HS-27A (cell line): ENCODE measurements at regions not wholly inside any gene's neighbourhood (a gene's known extent, or its start where the extent isn't known, plus 50 kb on each side); places are given as distances from the start of the nearest gene placed in this dataset.

Experiments
- DNase-seq: peaks from one replicate; pipeline ENCODE4 v3.0.0-alpha.2; 2012; ENCODE audit warnings: low read depth, missing footprints

DNA sequence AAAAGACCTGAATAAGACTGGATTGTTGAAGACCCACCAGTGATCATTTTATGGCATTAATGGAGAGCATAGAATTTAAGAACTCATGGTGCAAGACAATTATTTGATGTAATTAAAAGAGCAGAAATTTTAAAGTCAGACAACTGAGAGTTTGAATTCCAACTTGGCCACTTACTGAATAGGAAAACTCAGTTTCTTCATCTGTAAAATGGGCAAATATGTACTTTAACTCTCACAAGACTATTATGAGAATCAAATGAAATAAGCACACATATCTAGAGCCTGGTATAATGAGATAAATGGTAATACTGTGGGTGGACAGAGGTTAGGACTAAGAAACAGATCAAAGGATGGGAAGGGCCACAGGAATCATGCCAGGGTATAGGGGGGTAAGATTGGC is 88.0 kb downstream of the SOX9 start:
- no peak for DNase-seq

DNA sequence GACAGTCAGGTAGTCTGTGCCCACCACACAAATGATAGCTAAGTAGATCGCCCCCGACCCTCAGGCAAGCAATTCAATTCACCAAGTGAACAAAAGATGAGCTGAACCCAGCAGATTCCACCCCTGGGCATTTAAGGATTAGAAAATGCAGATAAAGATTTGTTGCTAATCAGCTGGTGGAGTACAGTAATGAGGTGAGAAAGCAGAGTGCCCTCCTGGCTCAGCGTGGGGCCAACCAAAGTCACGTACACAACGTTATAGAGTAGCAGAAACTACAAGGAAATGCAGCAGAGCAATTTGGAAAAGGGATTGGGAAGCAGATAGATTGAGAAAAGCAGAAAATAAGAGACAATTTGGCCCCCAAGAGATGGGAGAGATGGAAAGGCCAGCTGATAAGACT is 91.2 kb downstream of the SOX9 start:
- no peak for DNase-seq

DNA sequence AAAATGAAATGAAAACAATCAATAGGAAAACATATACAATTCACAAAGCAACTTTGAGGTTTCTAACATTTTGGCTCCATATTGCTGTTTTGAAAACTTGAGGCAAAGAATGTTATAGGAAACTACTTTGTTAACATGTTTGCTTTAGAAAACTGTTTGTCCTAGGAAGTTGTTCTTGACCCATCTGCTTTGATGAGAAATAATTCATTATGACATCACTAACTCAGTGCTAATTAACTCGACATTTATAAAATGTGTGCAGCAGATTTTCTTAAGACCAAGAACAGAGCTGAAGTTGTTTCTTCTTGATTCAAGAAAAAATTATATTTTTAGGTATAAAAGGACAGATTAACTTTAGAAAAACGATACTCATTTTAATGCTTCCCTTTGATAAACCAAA is 94.7 kb downstream of the SOX9 start:
- no peak for DNase-seq

DNA sequence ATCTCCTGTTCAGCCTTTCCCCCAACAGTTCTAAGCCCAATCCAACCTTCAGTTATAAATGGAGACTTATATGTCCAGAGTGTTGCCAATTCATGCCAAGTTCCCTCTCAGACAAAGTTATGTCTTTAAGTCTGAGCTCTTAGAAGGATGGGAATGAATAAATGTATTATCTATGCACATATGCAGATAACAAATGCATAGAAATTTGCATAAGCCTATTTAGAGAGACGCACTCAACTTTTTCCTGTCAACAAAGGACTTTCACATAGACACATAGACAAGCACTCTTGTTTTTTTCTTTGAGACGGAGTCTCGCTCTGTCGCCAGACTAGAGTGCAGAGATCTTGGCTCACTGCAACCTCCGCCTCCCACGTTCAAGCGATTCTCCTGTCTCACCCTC is 95.1 kb downstream of the SOX9 start:
- no peak for DNase-seq

DNA sequence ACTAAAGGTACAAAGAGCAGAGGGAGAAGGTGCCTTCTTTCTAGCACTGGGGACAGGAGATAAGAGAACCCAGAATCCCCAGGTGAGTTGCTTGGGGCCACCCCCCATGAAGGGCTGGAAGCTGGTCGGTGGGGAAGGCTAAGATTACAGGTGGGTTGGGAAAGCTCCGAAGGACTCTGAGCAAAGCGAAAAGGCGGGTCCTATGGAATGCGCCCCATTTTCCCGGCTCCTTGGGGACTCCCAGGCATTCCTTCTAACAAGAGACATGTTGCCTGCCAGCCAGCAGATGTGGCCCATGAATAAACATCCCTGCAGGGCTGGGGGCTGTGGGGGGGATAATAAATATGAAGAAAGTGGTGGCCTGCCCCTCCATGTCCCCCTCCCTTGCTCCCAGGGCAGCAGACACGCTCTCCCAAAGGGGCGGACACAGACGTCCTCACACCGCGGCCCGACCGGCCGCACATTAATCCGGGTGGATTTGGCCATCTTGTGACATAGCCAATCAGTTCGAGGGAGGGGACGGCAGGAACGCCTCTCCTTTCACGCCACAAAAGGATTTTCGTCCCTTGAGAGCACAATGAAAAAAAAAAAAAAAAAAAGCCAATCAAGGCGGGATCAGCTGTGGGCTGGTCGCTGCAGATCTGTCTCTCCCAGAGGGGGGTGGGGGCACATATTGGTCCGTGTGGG is 98.5 kb downstream of the SOX9 start:
- no peak for DNase-seq

DNA sequence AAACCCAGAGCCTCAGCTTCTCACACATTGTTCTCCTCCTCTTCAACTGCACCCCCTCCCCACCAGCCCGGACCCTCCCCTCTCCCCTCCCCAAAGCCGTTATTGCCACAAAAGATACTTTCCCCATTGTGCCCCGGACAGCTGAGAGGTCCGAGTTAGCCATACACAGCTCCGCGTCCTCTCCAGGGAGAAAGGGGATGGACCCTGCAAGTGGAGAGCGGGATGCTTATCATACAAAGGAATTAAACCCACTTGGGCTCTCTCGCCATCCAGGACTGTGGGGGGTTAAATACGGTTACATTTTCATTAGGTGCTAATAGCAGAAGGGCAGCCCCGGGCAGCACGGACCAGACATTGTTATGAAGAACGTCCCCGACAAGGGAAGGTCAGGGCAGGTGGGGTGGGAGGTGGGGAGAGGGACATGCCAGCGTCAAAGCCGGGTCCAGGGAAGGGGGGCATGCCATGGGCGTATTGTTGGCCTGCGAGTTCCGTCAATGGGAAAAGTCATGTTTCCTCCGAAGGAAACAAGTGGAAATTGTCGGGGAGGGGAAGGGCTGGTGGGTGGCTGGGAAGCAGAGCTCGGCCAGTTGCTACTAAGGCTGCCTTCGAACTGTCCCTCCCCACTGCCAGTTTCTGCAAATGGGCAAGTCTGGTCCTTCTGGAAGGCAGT is 99.1 kb downstream of the SOX9 start:
- DNase-seq, result no peak

DNA sequence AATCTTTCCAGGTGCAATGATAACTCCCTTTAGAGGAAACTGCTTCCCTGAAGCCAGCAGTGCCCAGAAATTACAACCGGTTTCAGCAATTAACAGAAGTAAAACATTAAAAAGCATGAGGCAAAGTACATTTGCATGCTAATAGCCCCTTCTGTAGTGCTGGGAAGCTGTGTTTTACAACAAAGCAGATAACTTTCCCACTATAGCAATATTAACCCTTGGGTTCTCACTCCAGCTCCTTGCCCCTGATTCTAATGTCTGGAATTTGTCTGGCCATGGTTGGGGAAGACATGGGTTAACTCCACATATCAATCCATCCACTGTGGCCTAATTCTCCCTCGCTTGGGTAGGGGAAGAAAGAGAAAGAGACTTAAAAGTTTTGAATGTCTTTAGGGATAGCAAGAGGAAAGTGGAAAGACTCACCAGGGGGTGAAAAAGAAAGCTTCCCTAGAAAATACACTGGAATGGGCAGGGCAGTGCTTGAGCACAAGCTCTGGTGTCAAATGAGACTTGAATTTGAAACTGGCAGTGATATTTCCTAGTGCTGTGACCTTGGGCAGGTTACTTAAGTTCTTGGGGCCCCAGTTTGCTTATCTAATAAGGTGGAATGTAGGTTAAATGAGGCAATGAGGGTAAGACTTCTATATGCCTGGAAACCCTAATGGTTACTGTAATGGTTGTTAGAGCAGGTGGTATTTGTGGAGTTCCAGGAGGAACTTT is 102.0 kb downstream of the SOX9 start:
- DNase-seq, result no peak

DNA sequence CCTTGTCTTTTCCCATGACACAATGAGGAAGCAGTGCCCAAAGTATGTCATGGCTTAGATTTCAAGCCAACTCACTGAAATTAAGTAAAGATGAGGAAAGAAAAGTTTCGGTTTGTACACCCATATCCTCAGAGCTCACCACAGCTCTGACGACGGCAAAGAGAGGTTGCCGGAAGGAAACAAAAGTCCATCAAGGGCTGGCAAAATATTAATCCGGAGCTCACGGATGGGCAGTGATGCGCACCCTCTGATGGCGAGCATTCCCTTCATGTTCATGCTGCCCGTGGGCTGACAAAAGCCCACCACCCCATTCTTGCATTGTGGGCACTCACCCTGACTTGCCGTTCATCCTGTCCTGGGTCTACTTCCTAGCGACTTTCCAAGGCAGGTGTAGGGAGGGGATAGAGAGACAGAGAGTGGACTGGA is 103.1 kb downstream of the SOX9 start:
- DNase-seq, result no peak

DNA sequence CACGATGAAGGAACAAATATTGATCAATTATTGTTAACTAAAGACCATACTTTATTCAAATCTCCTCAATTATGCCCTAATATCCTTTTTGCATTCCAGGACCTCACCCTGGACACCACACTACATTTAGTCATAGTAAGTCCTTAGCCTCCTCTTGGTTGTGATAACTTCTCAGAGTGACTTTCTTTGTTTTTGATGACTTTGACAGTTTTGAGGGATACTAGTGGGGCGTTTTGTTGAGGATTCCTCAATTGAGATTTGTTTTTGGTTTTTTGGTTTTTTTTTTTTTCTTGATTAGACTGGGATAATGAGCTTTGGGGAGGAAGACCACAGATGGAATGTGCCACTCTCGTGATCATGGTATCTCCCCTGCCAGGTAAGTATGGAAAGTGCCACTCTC is 105.5 kb downstream of the SOX9 start:
- no peak for DNase-seq

DNA sequence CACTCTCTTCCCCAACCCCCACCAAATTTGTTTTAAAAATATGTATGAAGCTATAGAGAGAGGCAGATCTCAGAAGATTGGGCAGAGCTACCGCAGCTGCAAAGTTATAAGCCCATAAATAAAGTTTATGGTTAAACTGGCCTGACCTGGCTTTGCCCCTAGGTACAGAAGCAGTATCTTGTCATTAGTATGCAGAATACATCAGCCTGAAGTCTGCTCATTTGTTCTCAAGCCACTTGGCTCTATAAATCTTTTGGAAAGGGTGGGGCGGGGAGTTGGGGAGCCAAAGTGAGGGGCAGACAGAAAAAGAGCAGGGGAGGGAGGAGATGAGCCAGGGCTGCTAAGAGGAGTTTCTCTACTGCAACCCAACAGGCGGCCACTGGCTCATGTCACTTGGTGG is 113.2 kb downstream of the SOX9 start:
- DNase-seq, result no peak

DNA sequence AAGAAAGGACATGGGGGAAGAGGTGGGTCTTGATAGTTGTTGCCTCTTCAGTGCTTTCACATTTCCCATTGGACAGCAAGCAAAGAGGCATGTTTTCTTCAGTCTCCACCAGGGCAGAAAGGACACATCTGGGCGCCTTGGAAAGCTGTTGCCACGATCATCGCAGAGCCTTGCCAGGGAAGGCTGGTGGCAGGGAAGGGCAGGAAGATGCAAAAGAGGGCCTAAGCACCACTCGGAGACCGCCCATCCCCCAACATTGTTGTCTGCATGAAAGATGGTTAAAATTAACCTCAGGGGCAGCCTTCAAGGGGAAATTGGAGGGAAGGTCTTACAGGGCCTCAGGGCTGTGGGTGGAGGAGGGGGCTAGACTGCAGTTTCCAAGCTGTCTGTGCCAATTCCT is 114.2 kb downstream of the SOX9 start:
- DNase-seq, result no peak

DNA sequence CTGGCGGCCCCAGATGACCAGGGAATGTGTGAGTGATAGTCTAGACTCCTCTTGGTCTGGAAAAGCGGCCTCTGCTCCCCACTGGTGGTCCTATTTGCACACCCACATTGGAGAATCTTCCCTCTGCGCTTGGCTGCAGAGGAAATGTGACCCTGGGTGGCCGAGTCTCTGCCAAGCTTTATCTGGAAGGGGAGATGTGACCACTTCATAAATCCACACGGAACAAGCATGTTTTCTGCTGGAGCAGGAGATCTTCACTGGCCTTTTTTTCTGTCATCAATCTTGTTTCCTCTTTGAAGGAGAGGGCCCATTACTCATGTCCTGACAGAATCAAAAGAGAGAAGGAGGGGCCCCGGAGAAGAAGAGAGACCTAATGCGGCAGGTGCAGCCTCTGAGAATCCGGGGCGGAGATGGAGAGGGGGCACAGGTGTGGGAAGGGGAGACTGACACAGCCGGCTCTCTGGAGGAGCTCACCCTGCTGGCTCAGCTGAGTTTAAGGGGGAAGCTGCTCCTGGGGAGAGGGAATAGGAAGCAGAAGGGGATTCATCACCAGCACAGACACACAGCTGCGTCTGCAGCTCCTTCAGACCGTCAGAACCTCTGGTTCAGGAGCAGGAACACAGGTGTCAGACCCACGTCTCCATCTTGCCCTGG is 116.3 kb downstream of the SOX9 start:
- DNase-seq, result no peak

DNA sequence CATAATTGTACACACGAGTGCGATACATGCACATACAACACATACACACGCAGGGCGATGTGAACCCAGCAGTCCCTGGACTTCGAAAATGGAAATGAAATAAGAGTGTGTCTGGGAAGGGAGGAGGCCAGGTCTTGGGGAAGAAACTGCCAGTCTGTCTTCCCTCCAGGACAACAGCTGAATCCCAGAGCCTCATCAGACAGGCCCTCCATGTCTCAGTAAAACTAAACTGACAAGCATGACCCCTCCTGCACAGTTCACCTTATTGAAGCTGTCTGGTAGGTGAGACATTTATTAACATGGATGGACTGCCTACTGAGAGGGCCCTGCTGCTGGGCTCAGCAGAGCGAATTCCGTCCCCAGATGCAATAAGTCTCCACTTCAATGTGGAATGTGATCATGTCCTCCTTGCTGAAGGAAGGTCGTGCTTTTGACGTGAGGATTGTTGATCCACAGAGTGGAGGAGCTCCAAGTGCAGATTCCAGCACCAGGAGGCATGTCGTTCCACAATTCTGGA is 117.4 kb downstream of the SOX9 start:
- no peak for DNase-seq

DNA sequence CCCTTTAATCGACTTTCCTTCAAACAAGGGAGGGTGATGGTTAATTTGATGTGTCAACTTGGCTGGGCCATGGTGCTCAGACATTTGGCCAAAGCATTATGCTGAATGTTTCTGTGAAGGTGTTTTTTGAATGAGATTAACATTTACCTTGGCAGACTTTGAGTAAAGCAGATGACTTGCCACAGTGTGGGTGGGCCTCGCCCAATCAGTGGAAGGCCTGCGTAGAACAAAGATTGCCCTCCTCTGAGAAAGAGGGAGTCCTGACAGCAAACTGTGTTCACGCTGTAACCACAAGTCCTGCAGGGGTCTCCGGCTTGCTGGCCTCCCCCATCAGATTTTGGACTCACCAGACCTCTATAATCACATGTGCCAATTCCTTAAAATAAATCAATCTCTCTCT is 118.7 kb downstream of the SOX9 start:
- DNase-seq, result no peak

DNA sequence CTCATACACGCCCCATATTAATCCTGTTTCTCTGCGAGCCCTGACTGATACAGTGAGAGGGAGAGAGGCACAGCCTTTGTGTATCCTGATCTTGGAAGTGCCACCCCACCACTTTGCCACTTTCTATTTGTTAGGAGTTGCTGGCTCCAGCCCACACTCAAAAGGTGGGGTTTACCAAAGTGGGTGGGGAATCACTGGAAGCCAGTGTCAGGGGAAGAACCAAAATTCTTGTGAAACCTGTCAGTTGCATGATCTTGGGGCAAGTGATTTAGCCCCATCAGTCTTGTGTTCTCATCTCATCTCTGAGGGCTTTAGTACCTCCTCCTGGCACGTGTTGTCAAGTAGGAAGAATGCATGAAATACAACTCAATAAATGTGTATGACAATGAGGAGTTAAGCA is 119.5 kb downstream of the SOX9 start:
- no peak for DNase-seq

DNA sequence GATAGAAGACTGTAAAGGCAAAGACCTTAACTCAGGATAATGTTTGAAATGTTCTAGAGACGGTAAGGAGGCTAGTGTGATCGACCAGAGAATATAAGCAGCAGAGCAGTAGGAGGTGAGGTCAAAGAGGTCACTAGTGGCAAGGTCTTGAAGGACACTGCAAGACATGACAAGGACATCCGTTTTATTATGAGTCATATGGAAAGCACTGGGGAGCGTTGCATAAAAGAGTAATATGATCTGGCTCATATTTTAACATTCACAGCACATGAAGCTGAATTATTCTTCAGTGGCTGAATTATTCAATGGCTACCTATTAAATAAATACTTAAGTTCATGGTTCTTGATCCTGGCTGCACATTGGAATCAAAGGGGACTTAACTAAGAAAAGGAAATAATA is 123.7 kb downstream of the SOX9 start:
- DNase-seq, result no peak

DNA sequence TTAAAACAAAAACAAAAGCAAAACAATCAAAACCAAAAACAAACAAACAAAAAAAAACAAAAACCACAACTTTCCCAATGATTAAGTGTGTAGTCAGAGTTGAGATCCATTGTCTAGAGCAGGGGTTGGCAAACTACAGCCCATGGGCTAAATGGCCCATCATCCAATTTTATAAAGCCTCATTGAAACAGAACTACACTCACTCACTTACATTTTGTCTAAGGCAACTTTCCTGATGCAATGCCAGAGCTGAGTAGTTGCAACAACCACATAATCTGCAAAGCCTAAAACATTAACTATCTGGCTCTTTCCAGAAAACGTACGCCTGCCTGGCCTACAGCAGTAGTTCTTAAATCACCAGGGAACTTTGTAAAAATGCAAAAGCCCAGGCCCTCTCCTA is 124.1 kb downstream of the SOX9 start:
- DNase-seq, result no peak

DNA sequence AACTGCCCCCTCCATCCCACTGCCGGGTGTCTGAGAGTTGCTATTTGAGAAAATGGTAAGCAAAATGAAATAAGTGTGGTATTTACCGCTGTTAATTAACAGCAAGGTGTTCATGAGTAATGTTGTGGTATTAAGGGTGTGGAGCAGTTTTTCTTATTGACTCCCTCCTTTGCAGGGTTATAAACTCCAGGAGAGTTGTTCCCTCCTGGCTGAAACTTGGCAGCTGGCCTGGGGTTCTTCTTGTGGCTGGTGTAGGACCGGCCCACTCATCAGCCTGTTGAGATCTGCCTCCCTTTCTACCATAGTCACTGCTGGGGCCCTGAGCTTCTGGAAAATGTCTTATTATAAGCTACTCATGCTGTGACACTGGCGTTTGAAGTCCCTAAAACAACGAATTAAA is 128.6 kb downstream of the SOX9 start:
- no peak for DNase-seq

DNA sequence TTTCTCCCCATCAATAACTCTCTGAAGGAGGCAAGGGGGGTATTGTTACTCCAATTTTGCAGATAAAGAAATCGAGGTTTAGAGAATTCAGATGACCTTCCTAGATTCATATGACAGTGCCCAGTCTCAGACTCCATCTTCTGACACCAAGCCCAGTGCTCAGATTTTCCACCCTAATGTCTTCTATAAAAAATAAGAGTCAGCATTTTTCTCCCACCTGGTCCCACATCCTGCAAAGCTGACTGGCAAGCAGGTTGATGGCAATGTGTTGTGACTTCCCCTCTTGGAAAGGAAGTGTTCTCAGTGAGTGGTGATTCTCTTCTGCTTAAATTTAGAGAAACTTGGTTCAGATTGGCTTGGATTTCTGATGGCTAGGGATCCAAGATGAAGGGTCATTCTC is 129.4 kb downstream of the SOX9 start:
- no peak for DNase-seq

DNA sequence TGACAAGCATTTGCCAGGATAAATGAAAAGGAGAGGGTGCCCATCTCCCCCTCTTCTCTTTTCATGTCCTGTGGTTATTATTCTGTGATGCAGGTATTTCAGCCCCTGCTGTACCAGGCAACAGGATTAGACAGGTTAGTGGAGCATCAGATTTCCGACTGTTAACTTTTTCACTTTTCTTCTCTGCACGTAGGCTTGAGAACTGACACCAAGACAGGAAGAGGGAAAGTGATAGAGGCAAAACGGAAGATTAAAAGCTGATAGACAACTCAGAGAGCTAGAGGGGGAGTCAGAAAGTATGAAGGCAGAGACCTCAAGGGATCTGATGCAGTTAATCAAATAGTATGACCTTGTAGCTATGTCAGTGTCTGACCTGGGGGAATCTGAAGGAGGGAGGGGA is 132.8 kb downstream of the SOX9 start:
- no peak for DNase-seq

DNA sequence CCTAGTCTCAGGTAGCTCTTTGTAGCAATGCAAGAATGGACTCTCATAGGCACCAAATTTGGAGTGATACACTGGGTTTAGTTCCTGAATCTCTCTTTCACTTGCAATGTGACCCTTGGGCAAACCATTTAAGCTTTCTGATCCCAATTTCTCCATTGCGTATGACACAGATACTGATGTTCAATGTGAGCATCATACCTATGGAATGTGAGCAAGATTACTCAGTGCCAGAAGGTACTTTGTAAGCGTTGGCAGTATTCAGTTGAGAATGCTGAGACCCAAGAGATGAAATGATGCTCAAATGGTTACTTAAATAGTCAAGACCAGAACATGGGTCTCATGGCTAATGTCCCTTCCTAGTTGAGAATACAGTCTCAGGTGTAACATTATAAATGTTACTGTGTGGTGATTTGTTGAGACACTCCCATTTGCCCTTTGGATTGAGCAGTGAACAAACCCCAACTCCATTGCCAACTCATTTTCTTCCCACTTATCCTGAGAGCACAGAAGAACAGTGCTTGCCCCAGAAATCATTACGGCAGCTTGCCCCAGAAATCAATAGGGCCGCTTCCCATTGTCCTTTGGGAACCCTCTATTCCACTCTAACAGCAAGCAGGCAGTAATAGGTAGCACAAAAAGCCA is 134.1 kb downstream of the SOX9 start:
- no peak for DNase-seq

DNA sequence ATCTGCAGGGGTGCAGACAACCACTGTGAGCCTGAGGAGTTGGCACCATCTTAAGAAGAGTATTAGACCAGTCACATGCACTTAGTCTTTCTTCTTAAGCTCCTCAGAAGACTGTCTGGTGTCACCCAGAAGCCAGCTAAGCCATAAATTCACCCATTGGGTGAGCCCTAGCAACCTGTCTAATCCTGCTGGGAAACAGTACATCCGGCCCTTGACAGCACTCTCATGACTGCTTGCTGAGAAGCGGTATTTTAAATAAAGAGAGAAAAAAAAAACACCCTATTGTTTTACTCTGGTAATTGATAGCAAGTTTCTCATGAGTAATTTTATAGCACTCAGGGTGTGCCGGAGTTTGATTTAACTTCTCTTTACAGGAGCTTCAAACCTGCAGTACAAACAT is 134.7 kb downstream of the SOX9 start:
- no peak for DNase-seq
